B cell (primary cell): ENCODE measurements at regions not wholly inside any gene's neighbourhood (a gene's known extent, or its start where the extent isn't known, plus 50 kb on each side); places are given as distances from the start of the nearest gene placed in this dataset.

Source experiments
- ATAC-seq: fragments of 200-7000 bp; cut with Tn5 transposase; one replicate; pipeline ENCODE4 v1.10.0; 2021; ENCODE audit warnings: low read depth, mild to moderate bottlenecking, moderate number of reproducible peaks, moderate library complexity
- CTCF ChIA-PET: fragments of 350-600 bp; sonication (Branson Sonifier 250); formaldehyde crosslinking; loops from one replicate; lab custom pipeline; 2021; ENCODE audit warnings: antibody characterized with exemption, inconsistent platforms; lab: Charles Lee
- POLR2A ChIA-PET: fragments of 350-600 bp; sonication (Branson Sonifier 250); formaldehyde crosslinking; loops from one replicate; lab custom pipeline; 2021; ENCODE audit warnings: antibody characterized with exemption; lab: Charles Lee
- DNase-seq: peaks from one replicate; pipeline ENCODE4 v3.0.0; 2013
- H2AFZ ChIP-seq: 2 replicates; pipeline ENCODE4 v1.6.1; 2012; ENCODE audit warnings: mild to moderate bottlenecking, low read depth, low read length; ENCODE audit not compliant: insufficient read depth, poor library complexity, severe bottlenecking
- H3K27ac ChIP-seq, 2 donors: 1 replicate in 1 of 2; 2 replicates in 1 of 2; pipeline ENCODE4 v1.5.1; 2012 to 2013; ENCODE audit warnings: low read length in 2 of 2, mild to moderate bottlenecking in 2 of 2, moderate library complexity in 1 of 2
- H3K27me3 ChIP-seq, 4 experiments: fragments of 200-600 bp in 1 of 4; sonication (generic) in 1 of 4; replicated peaks in 1 of 4; 1 replicate in 2 of 4; 2 replicates in 2 of 4; pipeline versions ENCODE4 v1.6.1 to v1.7.0; 2013 to 2016; ENCODE audit warnings: low read length in 3 of 4, mild to moderate bottlenecking in 2 of 4, mixed read lengths in 1 of 4, moderate library complexity in 1 of 4; ENCODE audit not compliant: insufficient read depth in 4 of 4, control insufficient read depth in 3 of 4; ENCODE audit errors: control extremely low read depth in 1 of 4
- H3K36me3 ChIP-seq, 2 experiments: replicated peaks in 1 of 2; 1 replicate in 1 of 2; 2 replicates in 1 of 2; pipeline versions ENCODE4 v1.6.1 to v1.7.1; 2013; ENCODE audit warnings: low read length in 1 of 2; ENCODE audit not compliant: insufficient read depth in 2 of 2, control insufficient read depth in 1 of 2; ENCODE audit errors: control extremely low read depth in 1 of 2, extremely low read depth in 1 of 2
- H3K4me1 ChIP-seq, 2 donors: fragments of 200-600 bp in 1 of 2; sonication (generic) in 1 of 2; 1 replicate in 1 of 2; 2 replicates in 1 of 2; pipeline versions ENCODE4 v1.5.1 to v1.6.1; 2013 to 2017; ENCODE audit warnings: low read length in 2 of 2; ENCODE audit not compliant: control insufficient read depth in 2 of 2, insufficient read depth in 2 of 2
- H3K4me2 ChIP-seq: replicated peaks from 2 replicates; pipeline ENCODE3; 2012; ENCODE audit warnings: mild to moderate bottlenecking, low read depth, low read length; ENCODE audit not compliant: poor library complexity, severe bottlenecking
- H3K4me3 ChIP-seq, 5 experiments: fragments of 200-600 bp in 1 of 5; sonication (generic) in 1 of 5; 1 replicate in 3 of 5; 2 replicates in 2 of 5; pipeline versions ENCODE4 v1.5.1 to v1.7.0; 2011 to 2016; ENCODE audit warnings: low read length in 4 of 5, mild to moderate bottlenecking in 4 of 5, low read depth in 2 of 5, control low read depth in 1 of 5, moderate library complexity in 1 of 5; ENCODE audit not compliant: insufficient read depth in 1 of 5; ENCODE audit errors: control extremely low read depth in 1 of 5, extremely low read depth in 1 of 5
- H3K79me2 ChIP-seq: fragments of 200-600 bp; sonication (generic); one replicate; pipeline ENCODE4 v1.6.0; 2016; ENCODE audit warnings: low read length; ENCODE audit not compliant: control insufficient read depth, insufficient read depth
- H3K9ac ChIP-seq: fragments of 200-600 bp; sonication (generic); 2 replicates; pipeline ENCODE4 v1.6.1; 2017; ENCODE audit warnings: mild to moderate bottlenecking, low read length, moderate library complexity
- H3K9me3 ChIP-seq, 3 donors: one replicate each; pipeline versions ENCODE4 v1.6.1 to v1.7.1; 2013; ENCODE audit warnings: low read length in 2 of 3; ENCODE audit not compliant: control insufficient read depth in 2 of 3, insufficient read depth in 1 of 3; ENCODE audit errors: control extremely low read depth in 1 of 3
- H4K20me1 ChIP-seq: 2 replicates; pipeline ENCODE4 v1.6.0; 2012; ENCODE audit warnings: mild to moderate bottlenecking, low read length; ENCODE audit not compliant: insufficient read depth, control insufficient read depth, poor library complexity, severe bottlenecking
- H3K27ac Mint-ChIP-seq: one replicate; pipeline ENCODE4 v1.8.0; 2021; ENCODE audit warnings: mixed read lengths
- H3K27me3 Mint-ChIP-seq: one replicate; pipeline ENCODE4 v1.8.0; 2021; ENCODE audit warnings: mixed read lengths
- H3K4me1 Mint-ChIP-seq: one replicate; pipeline ENCODE4 v1.8.0; 2021; ENCODE audit warnings: mixed read lengths
- H3K4me3 Mint-ChIP-seq: one replicate; pipeline ENCODE4 v1.8.0; 2021; ENCODE audit warnings: mixed read lengths
- H3K9me3 Mint-ChIP-seq: one replicate; pipeline ENCODE4 v1.8.0; 2022; ENCODE audit warnings: mixed read lengths; ENCODE audit not compliant: insufficient read depth
- CTCF ChIP-seq: fragments of 200-600 bp; IDR thresholded peaks from one replicate; pipeline ENCODE4 v1.8.0; 2022; ENCODE audit warnings: antibody characterized with exemption, mild to moderate bottlenecking
- EZH2 ChIP-seq: IDR thresholded peaks from 2 replicates; pipeline ENCODE4 v1.6.1; 2012; ENCODE audit warnings: borderline replicate concordance, low read depth, mild to moderate bottlenecking, moderate library complexity, low read length; ENCODE audit not compliant: insufficient read depth, poor library complexity, severe bottlenecking
- WGBS: methylation state at CpG from one replicate; pipeline ENCODE4 v1.1.5; 2013; ENCODE audit warnings: missing lambda C conversion rate; ENCODE audit not compliant: insufficient coverage; 5-methylcytosine and 5-hydroxymethylcytosine counted together
- intact Hi-C: fragments of 100-400 bp; cut with micrococcal nuclease; formaldehyde crosslinking; loops from one replicate; pipeline ENCODE4 v1.10.0; 2022

- no peaks in the 10 kb centered on the region for H3K79me2 ChIP-seq
- no peaks in the 10 kb centered on the region for H4K20me1 ChIP-seq
- H3K27me3 ChIP-seq, result no peaks in the 10 kb centered on the region
- H3K9me3 ChIP-seq, result peaks cover 0 to 8% (median 3%) of the 10 kb centered on the region in 3 donors
- CTCF ChIA-PET, result no interaction called here
- H3K4me2 ChIP-seq, result no peak overlapping the region
- no peaks in the 10 kb centered on the region for H3K4me1 ChIP-seq
- no peak overlapping the region for H3K27ac ChIP-seq
- no peak overlapping the region for H3K27ac Mint-ChIP-seq
- H2AFZ ChIP-seq, result no peak overlapping the region
- ATAC-seq (no peak), DNase-seq (no peak)
- POLR2A ChIA-PET, result no interaction called here
- H3K27me3 Mint-ChIP-seq, result no peaks in the 10 kb centered on the region
- H3K4me3 ChIP-seq, result no peak overlapping the region
- no peaks in the 10 kb centered on the region for H3K36me3 ChIP-seq
- no CpG with 5 or more reads among the region's 3 CpGs for WGBS
- H3K4me3 Mint-ChIP-seq, result no peak overlapping the region
- intact Hi-C loops, result no loop called here
- H3K4me1 Mint-ChIP-seq, result no peaks in the 10 kb centered on the region
- H3K9ac ChIP-seq, result no peak overlapping the region
- no peak for TF ChIP-seq CTCF
- no peak for TF ChIP-seq EZH2
- peaks cover 4% of the 10 kb centered on the region for H3K9me3 Mint-ChIP-seq
These were observed 278.8 kb upstream of the RPS6KA3 start for GRCh38 chrX:20545538-20545937.

GRCh38 chrX:20542072-20542471, 275.4 kb upstream of the RPS6KA3 start:
- ATAC-seq, result no peak
- H3K27me3 ChIP-seq, result no peaks in the 10 kb centered on the region
- TF ChIP-seq EZH2 (no peak), CTCF (no peak)
- DNase-seq, result no peak
- no peak overlapping the region for H2AFZ ChIP-seq
- CTCF ChIA-PET, result no interaction called here
- Mint-ChIP-seq H3K4me1 (no peaks in the 10 kb centered on the region), H3K27ac (no peak overlapping the region), H3K4me3 (no peak overlapping the region), H3K9me3 (peaks cover 4% of the 10 kb centered on the region), H3K27me3 (no peaks in the 10 kb centered on the region)
- no peaks in the 10 kb centered on the region for H3K36me3 ChIP-seq
- intact Hi-C loops, result no loop called here
- H3K4me1 ChIP-seq, result no peaks in the 10 kb centered on the region
- POLR2A ChIA-PET, result no interaction called here
- WGBS, result 71% methylated on average over 1 of the region's 1 CpG
- no peaks in the 10 kb centered on the region for H3K79me2 ChIP-seq
- no peak overlapping the region for H3K27ac ChIP-seq
- no peak overlapping the region for H3K4me2 ChIP-seq
- peaks cover 0 to 8% (median 3%) of the 10 kb centered on the region in 3 donors for H3K9me3 ChIP-seq
- H3K9ac ChIP-seq, result no peak overlapping the region
- H4K20me1 ChIP-seq, result no peaks in the 10 kb centered on the region
- H3K4me3 ChIP-seq, result no peak overlapping the region
